T-helper 2 cell treated with Interferon-gamma antibody and Interleukin-4, amounts not matched to agents 5 μg/mL and 100 μg/mL, for 36 hours (primary cell): ENCODE measurements at regions not wholly inside any gene's neighbourhood (a gene's known extent, or its start where the extent isn't known, plus 50 kb on each side); places are given as distances from the start of the nearest gene placed in this dataset.

ENCODE experiments used
- DNase-seq: peaks from one replicate; pipeline ENCODE4 v3.0.0; 2021; ENCODE audit warnings: low spot score
- H3K27ac Mint-ChIP-seq: one replicate; pipeline ENCODE4 v1.8.0; 2021; ENCODE audit warnings: mild to moderate bottlenecking, mixed read lengths
- H3K27me3 Mint-ChIP-seq: one replicate; pipeline ENCODE4 v1.8.0; 2021; ENCODE audit warnings: low read depth, mixed read lengths
- H3K36me3 Mint-ChIP-seq: one replicate; pipeline ENCODE4 v1.8.0; 2021; ENCODE audit warnings: low read depth, mixed read lengths
- H3K4me1 Mint-ChIP-seq: one replicate; pipeline ENCODE4 v1.8.0; 2021; ENCODE audit warnings: low read depth, mixed read lengths
- H3K4me3 Mint-ChIP-seq: one replicate; pipeline ENCODE4 v1.8.0; 2022; ENCODE audit warnings: mild to moderate bottlenecking, moderate library complexity, mixed read lengths
- H3K9me3 Mint-ChIP-seq: one replicate; pipeline ENCODE4 v1.8.0; 2021; ENCODE audit warnings: mixed read lengths

- Mint-ChIP-seq H3K4me3 (no peak overlapping the region), H3K9me3 (peaks cover 24% of the 10 kb centered on the region), H3K27me3 (peaks cover 7% of the 10 kb centered on the region), H3K4me1 (no peaks in the 10 kb centered on the region), H3K27ac (no peak overlapping the region), H3K36me3 (no peaks in the 10 kb centered on the region)
- DNase-seq = no peak
Observed at GRCh38 chr10:31624611-31625010, 304.0 kb downstream of the ARHGAP12 start.

DNA sequence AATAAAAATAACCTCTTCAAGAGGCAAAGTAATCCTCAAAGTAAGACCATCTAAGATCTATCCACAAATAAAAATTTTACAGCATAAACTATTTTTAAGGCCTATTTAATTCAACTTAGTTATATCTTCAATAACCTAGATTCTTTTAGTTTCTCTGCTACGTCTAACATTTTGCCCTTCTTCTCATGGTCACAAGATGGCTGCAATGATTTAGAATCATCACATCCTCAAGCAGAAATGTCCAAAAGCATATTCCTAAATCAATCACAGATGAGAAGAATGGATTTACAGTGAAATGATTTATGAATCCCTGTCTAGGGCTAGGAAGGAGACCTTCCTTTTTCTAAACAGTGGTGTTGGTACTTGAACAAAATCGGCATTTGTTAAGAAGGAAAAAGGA is 304.7 kb downstream of the ARHGAP12 start:
- peaks cover 7% of the 10 kb centered on the region for H3K27me3 Mint-ChIP-seq
- no peaks in the 10 kb centered on the region for H3K36me3 Mint-ChIP-seq
- no peak for DNase-seq
- no peak overlapping the region for H3K27ac Mint-ChIP-seq
- H3K9me3 Mint-ChIP-seq = peaks cover 24% of the 10 kb centered on the region
- no peak overlapping the region for H3K4me3 Mint-ChIP-seq
- H3K4me1 Mint-ChIP-seq = no peaks in the 10 kb centered on the region

DNA sequence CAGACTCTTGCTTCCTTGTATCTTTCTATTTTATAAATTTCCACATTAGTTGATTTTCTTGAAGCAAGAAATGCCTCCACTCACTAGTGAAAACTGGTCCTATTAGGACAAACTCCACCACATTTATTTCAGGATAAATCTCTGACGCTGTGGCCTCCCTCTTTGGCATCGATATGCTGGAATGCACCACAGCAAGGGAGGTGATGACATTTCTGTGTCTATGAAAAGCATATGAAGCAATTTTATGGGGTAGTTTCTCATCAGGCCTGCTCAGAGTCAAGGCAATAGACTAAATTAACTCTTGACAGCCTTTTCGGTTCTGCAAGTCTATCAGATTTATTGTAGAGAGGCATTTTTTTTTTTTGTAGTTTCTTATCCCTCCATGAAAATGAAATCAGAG is 304.4 kb downstream of the ZEB1 start:
- H3K36me3 Mint-ChIP-seq = no peaks in the 10 kb centered on the region
- H3K4me3 Mint-ChIP-seq = no peak overlapping the region
- H3K27ac Mint-ChIP-seq = no peak overlapping the region
- H3K9me3 Mint-ChIP-seq = peaks cover 24% of the 10 kb centered on the region
- H3K27me3 Mint-ChIP-seq = peaks cover 4% of the 10 kb centered on the region
- H3K4me1 Mint-ChIP-seq = no peaks in the 10 kb centered on the region
- no peak for DNase-seq

- peaks cover 3% of the 10 kb centered on the region for H3K27me3 Mint-ChIP-seq
- peaks cover 24% of the 10 kb centered on the region for H3K9me3 Mint-ChIP-seq
- no peak overlapping the region for H3K27ac Mint-ChIP-seq
- no peak for DNase-seq
- no peaks in the 10 kb centered on the region for H3K4me1 Mint-ChIP-seq
- no peaks in the 10 kb centered on the region for H3K36me3 Mint-ChIP-seq
- H3K4me3 Mint-ChIP-seq = no peak overlapping the region
Observed at GRCh38 chr10:31622978-31623377, 304.0 kb downstream of the ZEB1 start.

DNA sequence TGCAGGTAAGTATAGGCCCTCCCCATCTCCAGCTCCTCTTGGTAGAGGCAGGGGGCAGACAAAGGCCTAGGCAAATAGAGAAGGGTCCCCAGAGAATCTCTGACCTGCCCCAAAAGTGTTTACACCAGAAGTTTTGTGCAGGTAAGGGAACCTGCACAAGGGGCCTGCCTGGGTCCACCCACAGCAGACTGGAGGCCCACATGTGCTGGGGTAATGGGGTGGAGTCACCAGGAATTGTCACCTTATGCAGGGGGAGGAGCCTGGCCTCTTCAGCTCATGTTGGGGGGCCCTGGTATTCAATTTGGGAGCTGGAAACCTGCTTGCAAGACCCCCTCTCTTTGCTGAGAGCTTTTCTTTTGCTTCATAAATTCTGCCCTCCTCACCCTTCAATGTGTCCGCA is 302.7 kb downstream of the ZEB1 start:
- H3K4me1 Mint-ChIP-seq = no peaks in the 10 kb centered on the region
- DNase-seq = no peak
- H3K27me3 Mint-ChIP-seq = peaks cover 2% of the 10 kb centered on the region
- no peak overlapping the region for H3K27ac Mint-ChIP-seq
- H3K9me3 Mint-ChIP-seq = peaks cover 21% of the 10 kb centered on the region
- H3K36me3 Mint-ChIP-seq = no peaks in the 10 kb centered on the region
- no peak overlapping the region for H3K4me3 Mint-ChIP-seq

GRCh38 chr10:31620226-31621151 is 301.5 kb downstream of the ZEB1 start:
- Mint-ChIP-seq H3K4me3 (no peak overlapping the region), H3K27ac (no peak overlapping the region), H3K36me3 (no peaks in the 10 kb centered on the region), H3K27me3 (peaks cover 2% of the 10 kb centered on the region), H3K9me3 (peaks cover 12% of the 10 kb centered on the region), H3K4me1 (no peaks in the 10 kb centered on the region)
- no peak for DNase-seq

- Mint-ChIP-seq H3K36me3 (no peaks in the 10 kb centered on the region), H3K27me3 (peaks cover 7% of the 10 kb centered on the region), H3K9me3 (peaks cover 7% of the 10 kb centered on the region), H3K4me3 (no peak overlapping the region), H3K27ac (no peak overlapping the region), H3K4me1 (no peaks in the 10 kb centered on the region)
- DNase-seq = no peak
Observed at GRCh38 chr10:31619531-31620061, 300.6 kb downstream of the ZEB1 start.

DNA sequence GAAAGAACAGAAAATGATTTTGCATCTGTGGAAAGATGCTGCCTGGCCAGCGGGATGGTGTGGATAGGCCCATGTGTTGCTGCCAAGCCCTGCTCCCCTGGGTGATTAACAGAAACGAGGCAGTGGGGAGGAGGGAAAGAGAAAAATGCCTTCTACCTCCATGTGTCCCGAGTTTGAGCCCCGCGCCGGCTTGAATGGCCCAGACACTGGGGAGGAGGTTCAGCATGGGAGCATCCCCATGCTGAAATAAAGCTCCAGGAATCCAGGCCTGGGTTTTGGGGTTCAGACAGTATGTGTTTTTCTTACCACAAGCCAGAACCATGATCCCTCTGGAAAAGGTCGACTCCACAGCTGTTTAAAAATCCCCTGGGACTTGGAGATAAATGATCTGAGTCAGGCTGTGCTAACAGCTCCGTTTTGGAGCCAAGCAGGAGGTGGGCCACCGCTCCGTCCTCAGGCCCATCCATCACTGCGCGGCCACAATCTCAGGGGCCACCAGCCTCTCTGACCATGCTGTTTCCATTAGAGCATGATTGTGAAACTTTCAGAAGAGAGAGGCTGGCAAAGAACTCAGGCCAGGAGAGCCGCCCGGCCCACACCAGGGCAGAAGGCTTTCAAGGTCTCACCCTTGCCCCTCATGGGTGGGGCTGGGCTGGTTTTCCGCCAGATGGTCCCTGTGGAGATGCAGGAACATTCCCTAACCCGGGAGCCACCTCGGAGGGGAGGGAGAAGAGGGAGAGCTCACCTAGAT is 299.7 kb downstream of the ZEB1 start:
- H3K9me3 Mint-ChIP-seq = peaks cover 3% of the 10 kb centered on the region
- no peak overlapping the region for H3K4me3 Mint-ChIP-seq
- H3K36me3 Mint-ChIP-seq = no peaks in the 10 kb centered on the region
- H3K4me1 Mint-ChIP-seq = no peaks in the 10 kb centered on the region
- no peak for DNase-seq
- peaks cover 7% of the 10 kb centered on the region for H3K27me3 Mint-ChIP-seq
- no peak overlapping the region for H3K27ac Mint-ChIP-seq

- Mint-ChIP-seq H3K9me3 (peaks cover 3% of the 10 kb centered on the region), H3K4me3 (no peak overlapping the region), H3K27me3 (peaks cover 7% of the 10 kb centered on the region), H3K36me3 (no peaks in the 10 kb centered on the region), H3K27ac (no peak overlapping the region), H3K4me1 (no peaks in the 10 kb centered on the region)
- no peak for DNase-seq
Observed at GRCh38 chr10:31617757-31618156, 298.7 kb downstream of the ZEB1 start.

DNA sequence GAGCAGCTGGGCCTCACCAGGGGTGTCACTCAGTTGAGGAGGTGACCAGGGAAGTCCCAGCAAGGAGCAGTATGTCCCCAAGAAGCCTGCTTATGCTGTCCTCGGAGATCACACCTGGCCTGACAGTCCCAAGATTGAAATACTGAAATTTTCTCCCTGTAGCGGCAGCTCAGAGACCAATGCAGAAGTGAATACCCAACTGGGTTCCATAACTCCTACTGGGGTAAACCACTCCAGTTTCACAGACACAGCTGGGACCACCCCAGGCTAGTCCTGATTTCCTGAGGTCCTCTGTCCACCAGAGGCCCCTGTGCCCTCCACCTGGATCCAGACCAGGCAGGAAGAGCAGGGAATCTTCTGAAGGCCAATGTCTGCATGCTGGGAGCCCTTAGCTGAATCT is 298.1 kb downstream of the ZEB1 start:
- peaks cover 3% of the 10 kb centered on the region for H3K9me3 Mint-ChIP-seq
- H3K4me3 Mint-ChIP-seq = no peak overlapping the region
- DNase-seq = no peak
- peaks cover 7% of the 10 kb centered on the region for H3K27me3 Mint-ChIP-seq
- H3K27ac Mint-ChIP-seq = no peak overlapping the region
- no peaks in the 10 kb centered on the region for H3K4me1 Mint-ChIP-seq
- H3K36me3 Mint-ChIP-seq = no peaks in the 10 kb centered on the region

GRCh38 chr10:31615129-31615528 is 296.1 kb downstream of the ZEB1 start:
- no peak overlapping the region for H3K4me3 Mint-ChIP-seq
- H3K27ac Mint-ChIP-seq = no peak overlapping the region
- no peak for DNase-seq
- no peaks in the 10 kb centered on the region for H3K36me3 Mint-ChIP-seq
- peaks cover 12% of the 10 kb centered on the region for H3K27me3 Mint-ChIP-seq
- peaks cover 3% of the 10 kb centered on the region for H3K9me3 Mint-ChIP-seq
- no peaks in the 10 kb centered on the region for H3K4me1 Mint-ChIP-seq

DNA sequence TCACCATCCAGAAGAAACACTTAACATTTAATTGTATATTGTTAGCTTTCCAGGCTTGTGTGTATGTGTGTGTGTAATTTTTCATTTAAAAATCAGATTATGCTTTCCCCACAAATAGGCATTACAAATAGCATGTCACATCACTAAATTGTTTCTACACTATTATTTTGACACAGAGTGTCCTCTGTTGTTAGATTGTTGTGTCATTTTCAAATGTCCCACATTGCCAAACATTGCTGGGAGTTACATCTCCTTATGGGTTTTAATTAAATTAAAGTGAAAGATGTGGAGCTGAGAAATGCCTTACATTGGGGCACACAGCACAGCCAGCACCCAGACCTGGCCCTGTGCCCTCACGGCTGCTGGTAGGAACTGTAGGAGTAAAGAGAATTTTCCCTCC is 295.6 kb downstream of the ZEB1 start:
- no peak overlapping the region for H3K27ac Mint-ChIP-seq
- peaks cover 3% of the 10 kb centered on the region for H3K9me3 Mint-ChIP-seq
- no peak for DNase-seq
- H3K36me3 Mint-ChIP-seq = no peaks in the 10 kb centered on the region
- no peak overlapping the region for H3K4me3 Mint-ChIP-seq
- H3K27me3 Mint-ChIP-seq = peaks cover 12% of the 10 kb centered on the region
- no peaks in the 10 kb centered on the region for H3K4me1 Mint-ChIP-seq

- Mint-ChIP-seq H3K4me3 (no peak overlapping the region), H3K27me3 (peaks cover 12% of the 10 kb centered on the region), H3K36me3 (no peaks in the 10 kb centered on the region), H3K27ac (no peak overlapping the region), H3K4me1 (no peaks in the 10 kb centered on the region), H3K9me3 (peaks cover 3% of the 10 kb centered on the region)
- DNase-seq = no peak
Observed at GRCh38 chr10:31612082-31612481, 293.1 kb downstream of the ZEB1 start.

DNA sequence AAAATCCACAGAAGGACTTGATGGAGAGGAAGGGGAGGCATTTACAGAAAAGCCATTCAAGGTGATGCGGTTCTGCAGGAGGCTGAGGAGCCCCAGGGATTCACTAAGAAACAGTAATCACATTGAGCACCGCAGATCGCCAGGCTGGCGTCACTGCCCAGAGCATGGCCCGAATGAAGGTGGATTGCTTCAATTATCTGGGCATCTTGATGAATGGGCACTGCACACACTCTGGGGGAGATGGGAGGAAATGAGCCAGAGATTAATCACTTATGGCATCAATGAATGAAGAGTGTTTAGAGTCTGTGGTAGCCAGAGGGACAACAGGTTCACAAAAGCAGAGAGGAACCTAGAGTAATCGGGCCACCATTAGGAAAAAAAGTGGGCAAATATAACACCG is 292.1 kb downstream of the ZEB1 start:
- no peak overlapping the region for H3K27ac Mint-ChIP-seq
- H3K9me3 Mint-ChIP-seq = peaks cover 3% of the 10 kb centered on the region
- no peaks in the 10 kb centered on the region for H3K36me3 Mint-ChIP-seq
- H3K27me3 Mint-ChIP-seq = peaks cover 12% of the 10 kb centered on the region
- DNase-seq = no peak
- no peak overlapping the region for H3K4me3 Mint-ChIP-seq
- no peaks in the 10 kb centered on the region for H3K4me1 Mint-ChIP-seq
